HG03159 (cell line): ENCODE measurements at regions not wholly inside any gene's neighbourhood (a gene's known extent, or its start where the extent isn't known, plus 50 kb on each side); places are given as distances from the start of the nearest gene placed in this dataset.

Experiments used
- ATAC-seq: cut with Tn5 transposase; IDR thresholded peaks from one replicate; pipeline ENCODE4 v1.9.1; 2021; ENCODE audit warnings: mild to moderate bottlenecking, moderate library complexity; ENCODE audit not compliant: unreplicated experiment

DNA sequence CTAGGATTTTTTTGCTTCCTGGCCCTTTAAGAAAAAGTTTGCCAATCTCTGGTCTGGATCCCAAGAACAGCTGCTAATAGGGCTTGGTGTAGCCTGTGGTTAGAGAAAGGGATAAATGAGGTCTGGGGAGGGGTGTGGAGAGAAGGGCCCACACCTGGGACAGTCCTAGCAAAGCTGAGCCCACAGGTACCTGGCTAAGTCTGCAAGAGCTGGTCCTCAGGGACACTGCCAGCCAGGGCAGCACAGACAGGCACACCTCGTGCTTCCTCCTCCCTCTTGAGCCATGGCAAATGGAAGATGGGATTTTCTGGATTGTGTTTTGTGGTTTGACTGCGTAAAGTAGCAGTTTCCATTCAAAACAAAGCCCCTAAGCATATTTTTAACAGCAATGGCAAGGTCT is 217.5 kb downstream of the SOX9 start:
- no peak for ATAC-seq

DNA sequence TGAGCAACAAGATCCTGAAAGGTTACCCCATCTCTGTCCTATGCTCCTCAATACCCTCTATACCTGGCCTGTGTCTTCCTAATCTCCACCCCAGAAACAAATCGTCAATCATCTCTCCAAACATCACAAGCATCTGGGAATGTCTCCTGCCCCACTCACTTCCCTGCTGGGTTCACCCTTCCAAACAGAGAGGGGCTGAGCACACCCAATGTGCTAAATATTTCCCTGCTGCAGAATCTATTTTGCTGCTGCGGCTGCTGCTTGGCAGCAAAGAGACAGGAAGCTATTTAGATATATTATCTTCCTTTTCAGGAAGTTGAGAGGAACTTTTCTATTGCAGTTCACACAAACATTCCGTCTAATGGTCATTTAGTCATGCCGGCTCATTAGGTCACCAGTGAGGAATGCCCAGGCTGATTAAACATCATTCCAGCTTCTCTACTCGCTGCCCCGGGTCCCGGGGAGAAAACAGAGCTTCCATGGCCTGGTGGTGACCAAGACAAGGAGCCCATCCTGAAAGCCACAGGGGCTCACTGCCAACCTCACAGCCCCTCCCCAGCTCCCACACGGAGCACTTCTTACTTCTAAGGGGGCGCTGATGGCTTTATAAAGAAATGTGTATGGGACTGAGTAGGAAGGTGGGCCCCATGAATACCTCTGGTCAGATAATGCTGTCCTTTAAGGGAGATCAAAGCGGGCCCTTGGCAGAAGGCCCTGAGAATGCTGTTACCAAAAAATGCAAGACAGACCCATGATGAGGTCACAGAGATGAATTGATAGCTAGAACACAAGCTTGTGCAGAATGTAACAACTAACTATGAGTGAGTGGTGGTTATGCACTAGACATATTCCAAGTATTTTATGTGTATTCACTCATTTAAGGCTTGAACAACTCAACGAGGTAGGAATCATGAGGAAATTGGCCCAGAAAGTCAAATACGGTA is 218.3 kb downstream of the SOX9 start:
- no peak for ATAC-seq

DNA sequence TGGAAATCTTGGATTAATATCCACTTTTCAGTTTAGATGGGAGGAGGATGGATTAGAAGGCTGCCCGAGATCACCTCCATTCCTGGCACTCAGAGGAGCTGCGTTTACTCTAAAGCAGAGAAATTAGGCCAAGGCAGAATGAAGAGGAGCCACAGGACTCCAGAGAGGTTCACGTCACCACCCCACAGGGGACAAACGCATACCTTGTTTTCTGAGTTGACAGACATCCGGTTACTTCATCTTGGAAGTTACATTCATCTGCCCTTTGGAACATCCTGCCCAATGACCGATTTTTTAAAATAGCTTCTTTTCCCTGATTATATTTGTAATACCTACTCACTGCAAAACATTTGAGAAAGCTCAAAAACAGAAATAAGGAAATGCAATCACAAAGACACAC is 220.0 kb downstream of the SOX9 start:
- no peak for ATAC-seq

DNA sequence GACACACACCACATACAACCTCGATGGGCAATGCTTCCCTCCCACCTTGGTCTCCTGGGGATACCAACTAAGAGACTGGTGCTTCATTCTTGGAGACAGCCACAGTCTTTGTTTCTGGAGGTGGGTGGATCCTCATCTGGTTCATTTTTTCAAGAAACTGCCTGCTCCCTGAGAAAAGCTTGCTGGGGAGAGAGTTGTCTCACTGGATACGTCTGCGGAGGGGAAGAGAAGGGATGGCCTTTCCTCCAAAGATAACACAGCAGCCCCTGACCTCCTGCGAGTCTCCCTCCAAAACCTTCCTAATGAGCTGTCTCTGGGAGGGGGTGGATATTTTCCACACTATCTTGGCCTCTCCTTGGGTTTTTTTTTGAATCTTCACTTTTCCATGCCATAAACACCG is 221.2 kb downstream of the SOX9 start:
- ATAC-seq: no peak

DNA sequence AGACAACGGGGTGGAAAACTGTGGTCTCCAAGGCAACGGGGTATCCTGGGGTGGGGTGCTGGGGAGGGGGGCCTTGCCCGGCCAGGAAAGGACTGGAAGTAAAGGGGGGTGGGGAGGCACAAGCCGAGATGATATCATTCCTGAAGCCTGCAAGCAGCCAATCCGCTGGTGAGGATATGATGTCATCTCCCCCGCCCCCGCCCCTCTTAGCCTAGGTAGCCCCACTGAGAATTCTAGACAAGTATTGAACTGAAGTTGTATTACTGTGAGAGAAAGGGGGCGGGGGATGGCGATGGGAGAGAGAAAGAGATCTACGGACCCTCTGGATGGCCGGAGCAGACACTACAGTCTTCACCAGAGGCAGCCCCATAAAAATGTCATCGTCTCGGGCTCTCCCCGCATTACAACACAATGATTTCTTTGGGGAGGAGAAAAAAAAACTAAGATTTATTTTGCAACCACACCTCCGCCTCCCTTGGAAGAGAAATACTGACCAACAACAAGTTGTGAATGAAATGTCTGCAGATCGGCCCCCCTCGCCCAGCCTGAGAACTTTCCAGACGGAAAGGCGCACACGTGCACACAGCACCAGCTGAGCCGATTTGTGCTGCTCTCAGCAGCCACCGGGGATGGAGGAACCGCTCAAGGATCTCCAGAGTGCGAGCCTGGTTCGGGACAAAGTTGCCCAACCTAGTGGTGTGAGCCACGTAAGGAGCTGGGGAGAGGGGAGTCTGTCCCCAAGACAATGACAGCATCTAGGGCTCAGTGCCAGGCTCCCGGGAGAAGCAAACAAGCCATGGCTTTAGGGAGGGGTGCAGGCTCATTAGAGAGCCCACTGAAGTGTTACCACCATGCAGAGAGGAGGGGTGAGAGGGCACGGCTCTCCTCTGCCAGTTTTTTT is 222.1 kb downstream of the SOX9 start:
- no peak for ATAC-seq

DNA sequence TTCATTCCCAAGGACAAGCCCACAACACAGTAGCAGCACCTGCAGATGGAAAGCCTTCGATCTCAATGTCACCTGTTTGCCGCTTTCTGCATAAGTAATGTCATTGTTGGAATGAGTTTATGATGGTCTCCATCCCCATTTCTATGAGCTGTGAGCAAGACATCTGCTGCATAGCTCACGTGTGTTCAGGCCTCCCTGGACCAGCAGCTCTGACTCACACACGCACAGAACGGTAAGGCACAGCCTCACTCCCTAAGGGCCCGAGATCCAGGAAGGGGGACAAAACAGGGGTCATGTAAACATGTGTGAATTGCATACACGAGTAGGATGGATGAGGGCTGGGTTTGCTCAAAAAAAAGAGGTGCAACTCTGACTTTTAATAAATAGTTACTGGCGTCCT is 223.1 kb downstream of the SOX9 start:
- no peak for ATAC-seq

DNA sequence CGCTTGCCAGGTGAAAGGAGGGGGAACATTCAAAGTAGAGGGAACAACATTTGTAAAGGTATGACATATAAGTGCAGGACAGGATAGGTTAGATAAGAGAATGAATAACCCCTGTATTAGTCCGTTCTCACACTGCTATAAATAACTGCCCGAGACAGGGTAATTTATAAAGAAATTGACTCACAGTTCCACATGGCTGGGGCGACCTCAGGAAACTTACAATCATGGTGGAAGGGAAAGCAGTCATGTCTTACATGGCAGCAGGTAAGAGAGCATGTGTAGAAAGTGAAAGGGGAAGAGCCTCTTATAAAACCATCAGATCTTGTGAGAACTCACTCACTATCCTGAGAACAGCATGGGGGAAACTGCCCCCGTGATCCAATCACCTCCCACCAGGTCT is 223.8 kb downstream of the SOX9 start:
- ATAC-seq: no peak

DNA sequence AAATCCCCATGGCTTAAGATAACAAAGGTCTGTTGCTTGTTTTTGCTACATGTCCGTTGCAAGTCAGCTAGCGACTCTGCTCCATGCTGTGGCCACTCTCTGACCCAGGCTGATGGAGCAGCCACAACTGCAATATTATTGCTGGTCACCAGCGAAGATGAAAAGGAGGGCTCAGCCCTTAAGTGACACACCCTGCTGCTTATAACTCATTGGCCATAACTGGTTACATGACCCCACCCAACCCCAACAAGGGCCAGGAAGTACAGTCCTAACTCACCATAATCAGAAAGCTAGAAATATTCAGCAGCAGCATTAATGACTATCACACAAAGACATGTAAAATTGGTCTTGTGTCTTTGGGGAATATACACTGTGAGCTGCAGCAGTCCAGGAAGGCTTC is 224.3 kb downstream of the SOX9 start:
- no peak for ATAC-seq

DNA sequence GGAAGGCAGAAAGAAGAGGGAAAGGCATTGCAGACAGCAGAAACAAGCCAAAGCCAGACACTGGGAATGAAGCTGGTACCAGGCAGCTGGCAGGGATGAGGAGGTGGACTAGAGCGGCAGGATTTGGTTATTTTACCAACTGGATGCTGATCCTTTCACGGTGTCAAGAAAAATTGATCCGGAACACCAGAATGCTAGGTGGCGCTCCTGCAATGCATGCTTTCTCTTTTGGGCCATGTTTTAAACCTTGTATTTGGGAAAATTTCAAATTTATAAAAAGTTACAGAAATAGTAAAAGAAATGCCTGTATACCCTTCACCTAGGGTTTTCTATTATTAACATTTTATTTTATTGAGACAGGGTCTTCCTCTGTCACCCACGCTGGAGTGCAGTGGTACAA is 224.7 kb downstream of the SOX9 start:
- no peak for ATAC-seq

DNA sequence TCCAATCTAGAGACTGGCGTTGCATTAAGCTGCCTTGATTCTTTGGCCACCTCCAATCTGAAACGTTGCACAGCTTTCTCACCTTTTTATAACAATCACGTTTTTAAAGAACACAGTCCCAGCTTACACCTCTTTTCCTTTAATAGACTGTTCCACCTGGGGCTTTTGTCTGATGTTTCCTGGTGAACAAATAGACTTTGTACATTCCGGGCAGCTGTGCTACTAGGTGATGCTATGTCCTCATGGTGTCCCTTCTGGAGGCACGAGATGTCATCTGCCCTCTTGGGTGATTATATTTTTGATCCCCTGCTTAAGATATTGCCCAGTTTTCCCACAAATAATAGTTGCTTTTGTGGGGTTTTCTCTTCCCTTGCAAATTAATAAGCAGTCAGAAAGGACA is 225.5 kb downstream of the SOX9 start:
- no peak for ATAC-seq

DNA sequence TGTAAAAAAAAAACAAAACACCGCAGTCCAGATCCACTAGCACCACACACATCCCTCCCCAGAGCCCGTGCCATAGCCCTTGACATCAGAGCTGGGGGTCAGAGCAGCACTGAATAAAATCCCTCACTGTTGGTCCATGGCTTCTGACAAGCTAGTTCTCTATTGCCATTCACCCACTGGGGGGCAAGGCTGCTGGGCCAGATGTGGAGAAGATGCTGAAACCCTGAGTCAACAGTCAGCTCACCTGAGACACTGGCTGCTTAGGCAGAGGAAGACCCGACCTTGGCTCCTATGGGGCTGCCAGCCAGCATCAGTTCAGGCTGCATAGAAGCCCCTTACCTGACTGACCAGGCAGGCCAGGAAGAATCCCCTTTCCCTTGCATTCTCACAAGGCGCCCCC is 228.2 kb downstream of the SOX9 start:
- ATAC-seq: no peak

DNA sequence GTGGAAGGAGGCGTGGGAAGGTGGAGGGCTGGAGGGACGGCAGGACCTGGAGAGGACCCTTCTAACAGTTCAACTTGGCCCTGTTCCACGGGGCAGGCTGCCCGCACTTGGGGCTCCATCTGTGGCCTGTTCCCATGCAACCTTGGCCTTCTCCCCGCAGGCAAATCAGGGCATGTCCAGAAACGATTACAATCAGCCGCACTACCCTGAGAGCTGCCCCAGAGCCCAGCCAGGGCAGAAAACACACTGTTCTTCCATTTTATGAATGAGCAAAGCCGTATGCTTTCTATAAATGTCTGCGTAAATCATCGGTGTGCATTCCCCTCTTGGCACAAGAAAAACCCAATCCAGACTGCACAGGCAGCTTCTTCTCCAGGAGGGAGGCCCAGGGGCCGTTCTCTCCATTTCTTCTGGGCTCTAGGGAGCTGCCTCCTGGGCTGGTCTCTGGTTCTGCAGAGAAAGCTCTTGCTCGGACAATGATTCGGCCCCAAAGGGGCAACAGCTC is 228.7 kb downstream of the SOX9 start:
- no peak for ATAC-seq

DNA sequence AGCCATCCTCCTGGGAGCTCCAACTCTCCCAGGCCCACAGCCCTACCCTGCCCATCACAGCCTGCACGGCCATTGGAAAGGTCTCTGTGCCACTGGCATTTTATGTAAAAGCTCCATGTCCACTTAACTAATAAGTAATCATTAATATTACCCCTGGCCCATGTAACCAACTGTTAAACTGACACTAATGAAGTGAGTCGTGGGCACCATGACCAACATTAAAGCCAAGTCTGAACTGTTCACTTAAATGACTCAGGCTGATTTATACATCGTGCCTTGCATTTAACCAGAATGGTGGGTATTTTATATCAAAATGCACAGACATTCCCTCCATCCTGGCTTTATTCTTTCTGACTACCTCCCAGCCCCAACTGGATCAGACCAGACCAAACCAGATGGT is 229.3 kb downstream of the SOX9 start:
- ATAC-seq: no peak

DNA sequence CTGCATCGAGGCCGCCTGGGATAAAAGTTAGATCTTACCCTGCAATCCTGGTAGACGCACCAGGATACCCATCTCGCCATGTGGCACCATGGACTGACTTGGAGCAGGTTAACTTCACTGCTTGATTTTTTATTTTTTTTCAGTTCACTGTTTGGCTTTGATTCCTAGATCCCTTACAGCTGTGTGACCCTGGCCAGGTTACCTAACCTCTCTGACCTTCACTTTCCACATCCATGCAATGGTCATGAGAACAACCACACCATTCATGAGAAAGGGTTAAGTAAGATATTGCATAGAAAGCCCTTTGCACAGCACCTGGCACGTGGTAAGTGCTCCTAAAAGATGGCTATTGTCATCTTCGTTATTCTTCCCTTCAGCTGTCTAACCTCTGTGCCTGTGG is 230.5 kb downstream of the SOX9 start:
- no peak for ATAC-seq

DNA sequence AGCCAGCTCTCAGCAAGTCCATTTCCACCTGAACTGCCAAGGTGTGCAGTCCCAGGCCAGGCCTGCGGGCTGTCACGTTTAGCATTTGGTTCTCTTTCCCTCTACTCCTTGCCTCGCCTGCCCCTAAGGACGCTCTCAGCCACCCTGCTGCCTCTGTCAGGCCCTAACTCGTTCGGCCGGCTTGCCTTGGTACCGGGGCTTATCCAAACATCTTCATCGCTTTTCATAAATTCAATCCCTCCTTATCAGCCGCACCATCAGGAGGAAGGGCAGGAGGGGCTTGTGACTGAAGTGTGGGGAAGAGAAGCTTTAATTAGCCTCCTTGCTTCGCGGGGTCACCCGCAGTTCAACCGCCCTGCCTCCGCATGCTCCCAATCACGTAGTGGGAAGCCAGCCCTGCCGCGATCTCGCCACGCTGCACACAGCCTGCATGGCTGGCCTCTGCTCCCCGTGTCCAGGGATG is 231.1 kb downstream of the SOX9 start:
- ATAC-seq: no peak

DNA sequence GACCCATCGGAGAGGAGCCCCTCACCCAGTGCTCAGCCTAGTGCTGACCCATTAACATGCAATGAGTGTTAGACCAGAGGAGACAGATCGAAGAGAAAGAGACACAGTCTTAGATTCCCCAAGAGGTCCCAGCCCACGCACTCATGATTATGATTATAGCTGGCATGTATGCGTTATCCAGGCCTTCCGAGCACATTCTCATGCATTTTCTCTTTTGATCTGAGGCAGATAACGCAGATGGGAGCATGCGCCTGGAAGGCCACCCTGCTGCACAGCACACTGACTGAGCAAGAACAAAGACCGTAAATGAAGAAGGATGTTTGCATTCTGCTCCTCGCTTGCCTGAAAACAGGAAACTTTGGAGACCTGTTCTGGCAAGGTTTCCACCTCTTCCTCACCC is 232.7 kb downstream of the SOX9 start:
- no peak for ATAC-seq

DNA sequence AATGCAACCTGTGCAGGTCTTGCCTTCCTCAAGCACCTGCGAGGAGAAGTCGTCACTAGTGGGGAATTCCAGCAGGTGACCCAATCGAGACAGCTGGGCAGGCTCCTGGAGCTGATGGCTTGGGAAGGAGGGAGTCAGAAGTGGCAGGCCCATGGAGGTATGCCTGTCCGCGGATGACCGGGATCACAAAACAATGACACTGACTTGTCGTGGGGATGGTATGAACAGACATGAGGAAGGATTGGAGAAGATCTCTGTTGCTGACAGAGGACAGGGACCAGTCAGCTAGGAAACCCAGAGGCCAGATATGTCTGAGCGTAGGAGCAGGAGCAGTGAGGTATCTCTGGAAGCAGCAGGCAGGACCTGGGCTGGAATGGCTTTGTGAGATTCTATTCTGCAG is 233.3 kb downstream of the SOX9 start:
- ATAC-seq: no peak

DNA sequence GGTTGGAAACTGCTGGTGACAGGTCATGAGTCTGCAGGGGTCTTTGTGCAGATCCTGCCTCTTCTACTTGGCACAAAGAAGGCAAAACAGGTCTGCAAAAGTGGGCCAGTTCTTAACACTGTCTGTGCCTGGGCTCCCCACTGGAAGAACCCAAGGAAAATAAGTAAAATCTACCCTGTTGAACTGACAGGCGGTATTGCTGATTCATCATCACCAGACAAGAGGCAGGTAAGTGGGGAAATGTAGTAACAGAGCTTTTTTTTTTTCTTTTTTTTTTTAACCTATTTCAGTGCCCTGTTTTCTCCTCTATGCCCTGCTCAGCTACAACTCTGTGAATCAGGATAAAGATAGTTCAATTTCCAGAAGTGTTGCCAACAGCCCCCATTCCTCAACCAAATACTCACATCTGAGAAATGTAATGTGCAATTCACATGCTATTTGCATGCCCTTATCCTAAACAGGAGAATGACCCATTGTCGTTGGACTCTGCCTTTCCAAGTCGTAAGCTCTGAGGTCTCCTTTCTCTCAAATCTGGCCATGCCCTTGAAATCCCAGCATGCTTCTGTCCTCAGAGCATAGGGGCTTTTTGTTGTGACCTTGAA is 237.0 kb downstream of the SOX9 start:
- ATAC-seq: no peak

DNA sequence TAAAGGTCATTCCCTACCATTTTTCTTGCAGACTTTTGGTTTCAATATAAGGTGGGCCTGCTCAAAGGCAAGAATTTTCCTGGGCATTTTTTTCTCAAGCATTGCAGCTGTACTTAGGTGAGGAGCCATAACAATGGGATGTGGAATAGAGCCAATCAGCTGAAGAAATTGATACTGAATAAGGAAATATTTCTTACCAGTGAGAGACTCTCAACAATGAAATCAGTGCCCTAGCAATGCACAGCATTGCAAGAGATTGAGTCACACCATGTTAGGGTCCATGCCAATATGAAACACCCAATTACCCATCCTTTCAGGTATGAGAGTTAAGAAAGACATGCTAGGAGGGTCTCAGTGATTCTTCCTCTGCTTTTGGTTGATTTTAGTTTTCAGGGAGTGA is 237.6 kb downstream of the SOX9 start:
- ATAC-seq: no peak

DNA sequence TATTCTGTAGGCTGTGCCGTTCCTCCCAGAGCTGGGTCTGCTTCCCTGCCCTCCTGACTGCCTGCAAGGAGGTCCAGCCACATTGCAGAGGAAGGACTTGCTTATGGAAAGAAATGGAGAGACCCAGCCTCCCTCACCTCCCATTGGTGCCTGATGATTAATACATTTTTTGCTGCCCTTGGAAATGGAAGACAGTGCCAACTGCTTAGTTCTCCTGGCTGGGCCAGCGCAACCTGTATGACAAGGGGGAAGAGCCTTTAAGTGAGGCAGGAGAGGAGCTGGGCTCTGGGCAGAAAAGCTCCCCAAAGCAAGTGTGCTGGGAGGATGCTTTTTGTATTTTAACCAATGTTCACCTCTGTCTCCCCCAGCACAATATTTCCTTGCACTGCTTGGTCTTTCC is 238.5 kb downstream of the SOX9 start:
- no peak for ATAC-seq

DNA sequence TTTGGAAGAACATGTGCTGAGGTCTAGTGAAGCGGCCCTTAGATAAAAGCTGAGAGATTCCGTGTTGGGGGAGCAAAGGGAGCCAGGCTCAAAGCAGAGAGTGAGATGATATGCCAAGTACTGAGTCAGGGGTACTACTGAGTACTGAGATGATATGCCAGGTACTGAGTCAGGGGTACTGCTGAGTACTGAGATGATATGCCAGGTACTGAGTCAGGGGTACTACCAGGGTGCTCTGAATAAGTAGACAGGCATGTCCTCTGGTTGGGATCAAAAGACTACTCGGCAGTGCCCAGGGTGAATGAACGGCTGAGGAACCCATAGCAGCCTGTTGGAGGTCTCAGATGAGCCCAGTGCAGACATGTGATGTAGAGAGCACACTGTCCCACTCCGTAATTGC is 239.0 kb downstream of the SOX9 start:
- ATAC-seq: no peak
